ENCODE measurements at regions not wholly inside any gene's neighbourhood (a gene's known extent, or its start where the extent isn't known, plus 50 kb on each side); places are given as distances from the start of the nearest gene placed in this dataset.

DNA sequence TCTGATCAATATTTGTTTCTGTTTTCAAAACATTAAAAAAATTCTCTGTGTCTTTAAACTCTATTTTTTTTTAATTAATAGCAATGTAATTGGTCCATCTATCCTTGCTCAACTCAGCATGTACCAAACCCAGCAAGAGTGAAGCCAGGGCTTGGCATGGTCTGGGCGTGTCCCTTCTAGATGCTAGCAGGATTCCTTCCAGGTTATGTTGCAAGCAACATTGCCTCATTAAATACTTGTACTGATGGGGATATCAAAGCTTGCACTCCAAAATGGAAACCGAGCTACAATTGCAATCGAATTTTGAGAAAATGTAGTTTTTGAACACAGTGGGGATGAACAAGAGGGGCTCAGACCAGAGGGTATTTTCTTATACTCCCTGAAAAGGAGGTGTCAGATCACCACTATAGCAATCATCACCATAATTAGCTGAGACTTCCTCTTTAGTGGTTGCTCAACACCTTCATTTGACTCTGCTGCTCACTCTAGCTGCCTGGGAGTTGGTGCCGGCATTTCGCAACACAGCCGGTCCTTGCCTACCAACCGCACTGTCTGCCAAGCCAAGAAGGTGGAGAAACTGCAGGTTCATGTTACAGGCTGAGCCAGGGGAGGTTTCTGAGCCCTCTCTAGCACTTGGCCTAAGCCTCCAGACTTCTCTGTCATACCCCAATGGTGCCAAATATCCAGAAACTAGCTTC, 67.8 kb upstream of the RALGAPA2 start:
- TF ChIP-seq, protein P1, sequence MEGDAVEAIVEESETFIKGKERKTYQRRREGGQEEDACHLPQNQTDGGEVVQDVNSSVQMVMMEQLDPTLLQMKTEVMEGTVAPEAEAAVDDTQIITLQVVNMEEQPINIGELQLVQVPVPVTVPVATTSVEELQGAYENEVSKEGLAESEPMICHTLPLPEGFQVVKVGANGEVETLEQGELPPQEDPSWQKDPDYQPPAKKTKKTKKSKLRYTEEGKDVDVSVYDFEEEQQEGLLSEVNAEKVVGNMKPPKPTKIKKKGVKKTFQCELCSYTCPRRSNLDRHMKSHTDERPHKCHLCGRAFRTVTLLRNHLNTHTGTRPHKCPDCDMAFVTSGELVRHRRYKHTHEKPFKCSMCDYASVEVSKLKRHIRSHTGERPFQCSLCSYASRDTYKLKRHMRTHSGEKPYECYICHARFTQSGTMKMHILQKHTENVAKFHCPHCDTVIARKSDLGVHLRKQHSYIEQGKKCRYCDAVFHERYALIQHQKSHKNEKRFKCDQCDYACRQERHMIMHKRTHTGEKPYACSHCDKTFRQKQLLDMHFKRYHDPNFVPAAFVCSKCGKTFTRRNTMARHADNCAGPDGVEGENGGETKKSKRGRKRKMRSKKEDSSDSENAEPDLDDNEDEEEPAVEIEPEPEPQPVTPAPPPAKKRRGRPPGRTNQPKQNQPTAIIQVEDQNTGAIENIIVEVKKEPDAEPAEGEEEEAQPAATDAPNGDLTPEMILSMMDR (IDR thresholded peaks at IDR 0.05): no peak
- TF ChIP-seq POLR2A (IDR thresholded peaks at IDR 0.05): no peak

All from adrenal gland (tissue), 5 donors.